HG03558 (cell line): ENCODE measurements at regions not wholly inside any gene's neighbourhood (a gene's known extent, or its start where the extent isn't known, plus 50 kb on each side); places are given as distances from the start of the nearest gene placed in this dataset.

Source experiments
- ATAC-seq: cut with Tn5 transposase; IDR thresholded peaks from one replicate; pipeline ENCODE4 v1.9.1; 2021; ENCODE audit warnings: moderate number of reproducible peaks; ENCODE audit not compliant: unreplicated experiment; ENCODE audit errors: extremely low read depth

DNA sequence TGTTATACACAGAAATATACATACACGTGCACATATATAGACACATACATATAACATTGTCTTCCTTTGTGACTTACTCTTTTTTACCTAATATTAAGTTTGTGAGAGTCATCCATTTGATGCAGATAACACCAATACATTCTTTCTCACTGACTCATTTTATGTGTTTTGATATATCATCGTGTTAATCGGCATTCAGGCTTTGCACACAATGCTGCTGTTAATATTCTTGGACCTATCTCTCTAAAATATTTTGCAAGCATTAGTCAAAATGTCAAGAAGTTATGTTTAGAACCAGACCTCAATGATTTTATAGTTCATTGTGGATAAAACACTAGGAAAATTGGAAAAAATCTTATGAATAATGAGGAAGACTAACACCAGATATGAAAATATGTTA, 441.1 kb downstream of the LRATD1 start:
- ATAC-seq, result no peak

DNA sequence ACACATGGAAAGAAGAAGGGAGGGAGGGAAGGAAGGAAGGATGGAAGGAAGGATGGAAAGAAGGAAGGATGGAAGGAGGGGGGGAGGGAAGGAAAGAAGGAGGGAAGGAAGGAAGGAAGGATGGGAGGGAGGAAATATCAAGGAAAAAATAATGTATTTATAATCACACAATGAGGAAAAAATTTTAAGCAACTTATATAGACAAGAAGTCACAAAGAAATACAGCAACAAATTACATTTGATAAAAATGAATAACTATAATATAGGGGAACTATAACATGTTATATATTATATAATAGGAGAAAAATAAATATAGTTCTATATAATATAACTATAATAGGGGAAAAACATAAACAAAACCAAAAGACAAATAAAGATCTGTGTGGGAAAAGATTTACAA, 441.8 kb downstream of the LRATD1 start:
- ATAC-seq, result no peak

DNA sequence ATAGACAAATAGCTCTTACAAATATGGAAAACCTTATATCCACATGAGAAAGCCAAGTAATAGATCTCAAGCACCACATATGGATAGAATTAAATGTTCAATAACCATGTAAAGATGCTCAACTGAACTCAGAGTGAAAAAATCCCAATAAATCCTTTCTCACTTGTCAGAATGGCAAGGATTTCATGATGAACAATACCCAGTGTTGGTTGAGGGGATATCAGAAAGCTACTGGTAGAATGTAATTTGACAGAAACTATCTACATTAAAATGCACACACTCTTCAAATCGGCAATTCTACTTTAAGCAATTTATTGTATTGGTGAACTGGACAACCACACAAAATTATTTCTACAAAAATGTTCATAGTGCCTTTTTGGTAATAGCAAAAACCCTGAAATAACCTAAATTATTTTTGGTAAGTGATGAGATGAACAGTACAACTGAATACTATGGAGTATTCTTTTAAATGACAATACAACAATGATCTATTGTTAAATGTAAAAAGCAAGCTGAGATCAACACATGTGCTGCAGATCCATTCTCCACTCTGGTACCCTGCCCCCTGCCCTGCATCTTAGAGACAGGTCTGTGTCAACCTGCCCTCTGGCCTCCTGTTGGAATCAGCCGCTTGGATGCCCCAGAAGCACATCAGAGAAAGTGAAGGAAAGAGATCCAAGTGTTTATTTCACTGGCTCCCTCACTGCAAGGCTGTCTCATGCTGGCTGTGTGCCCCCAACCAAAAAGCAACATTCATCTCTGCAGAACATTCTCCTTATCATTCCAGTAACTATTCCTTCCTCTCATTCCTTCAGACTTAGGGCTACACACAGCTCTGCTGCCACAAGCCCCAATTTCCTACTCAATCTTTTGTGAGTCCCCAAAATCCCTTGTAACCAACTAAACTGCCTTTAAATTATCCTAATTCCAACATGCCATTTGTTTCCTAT, 442.5 kb downstream of the LRATD1 start:
- ATAC-seq, result no peak

DNA sequence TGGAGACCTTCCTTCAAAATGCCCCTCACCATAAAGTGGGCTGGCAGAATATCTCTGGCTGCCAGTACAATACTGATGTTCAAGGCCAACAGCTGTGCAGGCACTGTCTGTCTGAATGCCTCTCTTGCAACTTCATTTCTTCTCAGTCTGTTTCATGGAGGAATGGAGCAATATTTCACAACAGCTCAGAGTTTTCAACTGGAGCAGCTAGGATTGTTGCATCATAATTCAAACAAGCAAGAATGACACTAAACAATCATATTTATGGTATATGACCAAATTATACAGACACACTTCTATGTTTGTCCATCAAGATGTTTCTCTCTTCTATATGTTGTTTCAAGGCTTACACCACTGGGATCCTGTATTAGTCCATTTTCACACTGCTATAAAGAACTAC, 444.2 kb downstream of the LRATD1 start:
- ATAC-seq, result no peak

DNA sequence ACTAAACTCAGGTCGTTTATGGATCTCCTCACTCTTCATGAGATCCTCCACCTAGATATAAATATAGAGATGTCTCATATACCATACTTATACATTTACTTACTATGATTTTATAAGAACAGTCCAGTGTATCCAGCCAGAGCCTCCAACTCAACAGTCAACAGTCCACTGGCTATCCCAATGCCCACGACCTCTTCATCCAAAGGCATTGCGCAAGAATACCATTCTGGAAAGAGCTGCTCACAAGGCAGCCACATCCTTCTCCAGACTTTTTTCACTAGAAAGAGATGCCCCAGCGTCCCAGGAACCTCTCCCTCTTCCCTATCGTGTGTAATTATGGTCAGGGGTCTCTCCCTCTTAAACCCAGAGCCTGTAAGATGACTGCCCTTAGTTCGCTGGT, 448.8 kb downstream of the LRATD1 start:
- no peak for ATAC-seq

DNA sequence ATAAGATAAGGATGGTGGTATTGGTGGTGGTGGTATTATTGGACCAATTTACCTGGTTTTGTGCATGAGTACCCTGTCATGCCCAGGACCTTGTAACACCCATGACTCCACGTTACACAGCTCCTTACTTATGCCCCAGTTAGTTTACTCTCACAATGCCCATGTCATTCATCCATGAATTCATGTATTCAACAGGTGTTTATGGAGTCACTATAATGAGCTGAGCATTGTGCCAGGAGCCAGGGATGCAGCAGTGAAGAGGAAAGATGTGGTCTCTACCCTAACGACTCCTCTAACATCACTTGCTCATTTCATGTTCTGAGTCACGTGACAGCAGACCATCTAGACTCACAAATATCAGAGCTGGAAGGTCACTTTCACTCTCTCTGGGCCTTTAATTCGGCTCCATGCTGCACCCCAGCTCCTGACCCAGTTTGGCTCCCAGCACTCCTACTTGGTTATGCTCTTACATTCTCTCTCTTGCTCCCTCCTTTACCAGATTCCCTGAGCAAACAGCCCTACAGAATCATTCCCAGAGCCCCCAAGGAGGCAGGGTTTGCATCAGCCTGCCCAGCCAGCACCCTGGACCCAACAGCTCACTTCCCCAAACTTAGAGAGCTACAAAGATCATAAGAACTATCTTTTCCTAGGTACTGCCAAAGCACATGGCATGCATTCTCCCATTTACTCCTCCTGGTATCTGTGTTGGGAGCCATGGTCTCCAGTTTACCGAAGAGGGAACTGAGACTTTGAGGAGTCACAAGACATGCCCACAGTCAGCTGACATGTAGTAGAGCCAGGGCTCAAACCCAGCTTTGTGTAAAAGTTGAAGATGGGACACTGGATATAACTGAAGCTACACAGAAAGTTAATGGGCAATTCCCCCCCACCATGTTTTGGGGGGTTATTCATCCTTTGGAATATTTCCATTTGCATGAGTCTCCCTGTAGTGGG, 449.9 kb downstream of the LRATD1 start:
- ATAC-seq, result no peak

DNA sequence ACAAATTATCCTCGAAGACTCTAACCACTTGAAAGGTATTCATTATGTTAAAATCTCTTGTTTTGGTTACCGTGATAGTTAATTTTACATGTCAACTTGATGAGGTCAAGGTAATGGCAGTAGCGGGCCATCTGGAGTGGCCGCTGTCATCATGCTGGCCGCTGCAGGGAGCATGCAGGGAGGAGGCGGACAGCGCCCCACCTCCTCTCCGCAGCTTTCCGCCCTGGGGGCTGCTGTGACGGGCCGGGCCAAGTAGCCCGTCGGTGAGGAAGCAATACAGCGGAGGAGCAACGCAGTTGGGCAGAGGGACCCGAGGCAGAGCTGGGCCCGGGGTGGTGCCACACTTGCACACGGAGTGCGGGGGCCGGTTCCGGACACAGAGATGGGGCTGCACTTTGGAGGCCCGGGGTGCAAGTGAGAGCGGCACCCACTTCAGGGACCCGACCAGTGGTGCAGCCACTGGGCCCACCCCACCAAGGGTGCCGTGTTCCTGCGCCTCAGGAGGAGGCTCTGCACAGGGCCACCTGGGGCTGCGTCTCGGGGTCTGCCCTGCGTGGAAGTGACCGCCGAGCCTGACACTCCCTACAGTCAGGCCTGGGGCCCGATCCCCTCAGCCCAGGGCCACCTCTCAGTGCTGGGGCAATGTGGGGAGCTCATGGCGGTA, 452.4 kb downstream of the LRATD1 start:
- no peak for ATAC-seq

DNA sequence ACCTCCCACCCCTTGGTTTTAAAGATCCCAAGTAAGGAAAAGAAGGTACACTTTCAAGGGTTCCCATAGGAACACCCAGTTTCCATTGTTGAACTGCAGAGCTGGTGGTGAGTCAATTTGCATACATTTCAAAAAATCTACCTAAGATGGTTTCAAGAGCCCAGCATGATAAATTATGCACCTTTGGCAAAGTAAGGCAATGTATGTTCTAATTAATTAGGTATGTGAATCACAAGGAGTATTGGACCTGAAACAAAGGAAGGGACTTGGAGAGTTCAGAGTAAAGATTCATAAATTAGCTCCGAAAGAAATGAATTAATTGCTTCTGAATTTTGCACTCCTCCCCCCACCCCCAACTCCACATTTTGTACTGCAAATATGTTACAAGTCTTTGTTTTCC, 459.7 kb downstream of the LRATD1 start:
- ATAC-seq, result no peak

DNA sequence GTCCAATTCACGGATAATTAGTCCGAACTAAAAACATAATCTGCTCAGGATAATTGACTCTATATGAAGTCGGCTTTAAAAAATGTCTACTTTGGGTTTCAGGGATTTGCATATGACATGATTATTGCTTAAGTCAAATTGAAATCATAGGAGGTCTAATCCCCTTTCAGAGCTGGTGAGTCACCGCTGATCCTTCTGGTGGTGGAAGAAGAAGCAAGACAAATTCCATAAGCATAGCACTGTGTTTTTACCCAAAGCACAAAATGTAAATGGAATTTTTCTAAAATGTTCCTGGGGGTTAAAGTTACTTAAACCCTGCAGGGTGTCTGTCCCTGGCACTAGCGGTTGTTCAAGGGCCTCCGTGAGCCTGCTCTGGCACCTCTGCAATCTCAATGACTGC, 460.2 kb downstream of the LRATD1 start:
- ATAC-seq, result no peak

DNA sequence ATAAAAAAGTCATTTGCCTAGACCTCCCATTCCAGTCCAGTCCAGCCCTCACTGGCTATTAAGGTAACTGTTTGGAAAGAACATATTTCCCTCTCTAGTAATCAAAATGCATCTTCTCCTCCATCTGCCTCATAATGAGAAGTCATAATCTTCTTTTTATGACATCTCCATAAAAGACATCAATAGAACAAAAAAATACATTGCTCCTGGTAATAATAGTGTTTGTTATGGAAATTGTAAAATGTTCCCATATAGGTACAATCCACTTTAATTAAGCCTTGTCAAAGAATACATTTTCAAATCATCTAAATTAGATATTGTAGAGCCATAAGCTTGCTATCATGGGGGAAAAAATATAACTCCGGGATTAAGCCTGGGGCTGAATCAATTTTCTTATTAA, 461.6 kb downstream of the LRATD1 start:
- ATAC-seq, result no peak

DNA sequence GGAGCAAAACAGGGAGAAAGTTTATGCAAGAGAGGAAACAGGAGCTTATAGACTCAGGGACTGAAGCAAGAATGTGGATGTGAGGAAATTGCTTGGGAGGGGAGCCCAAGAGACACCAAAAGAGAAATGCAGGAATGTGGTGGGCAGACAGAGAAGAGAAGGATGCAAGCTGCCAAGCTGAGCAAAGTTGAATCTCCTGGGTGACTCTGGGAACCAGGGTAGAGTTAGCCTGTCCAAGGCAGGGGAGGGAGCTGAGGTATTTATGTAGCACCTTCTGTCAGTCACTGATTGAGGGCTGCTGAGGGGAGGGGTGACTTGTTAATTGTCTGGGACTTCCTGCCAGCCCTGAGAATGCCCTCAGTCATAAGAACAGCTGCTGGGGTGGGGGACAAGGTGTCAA, 464.3 kb downstream of the NBAS start:
- ATAC-seq, result no peak

DNA sequence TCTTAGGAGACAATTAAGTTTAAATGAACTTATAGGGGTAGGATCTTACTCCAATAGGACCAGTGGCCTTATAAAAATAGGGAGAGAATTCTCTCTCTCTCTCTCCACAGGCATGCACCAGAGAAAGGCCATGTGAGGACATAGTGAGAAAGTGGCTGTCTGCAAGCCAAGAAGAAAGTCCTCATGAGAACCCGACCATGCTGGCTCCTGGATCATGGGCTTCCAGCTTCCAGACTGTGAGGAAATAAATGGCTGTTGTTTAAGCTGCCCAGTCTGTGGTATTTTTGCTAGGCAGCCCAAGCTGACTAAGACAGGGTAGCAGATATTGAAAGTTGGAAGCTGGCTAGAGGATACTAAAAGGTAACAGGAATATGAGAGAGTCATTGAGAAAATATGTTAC, 454.0 kb downstream of the NBAS start:
- no peak for ATAC-seq

DNA sequence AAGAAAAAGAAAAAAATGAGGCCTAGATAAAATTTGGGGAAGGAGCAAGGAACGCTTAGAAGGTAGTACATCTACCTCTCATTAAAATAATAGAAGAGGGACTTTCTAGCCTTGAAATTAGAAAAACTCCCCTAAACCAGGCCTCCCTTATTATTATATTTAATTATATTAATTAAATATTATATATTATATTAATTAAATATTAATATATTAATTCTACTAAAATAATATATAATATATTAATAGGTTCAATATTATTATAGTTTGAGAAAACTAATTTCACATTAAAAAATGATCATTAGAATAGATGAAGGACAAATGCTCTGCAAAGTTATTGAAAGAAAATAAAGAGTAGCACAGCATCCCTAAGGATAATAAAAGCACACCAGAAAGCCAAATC, 449.4 kb downstream of the NBAS start:
- ATAC-seq, result no peak

DNA sequence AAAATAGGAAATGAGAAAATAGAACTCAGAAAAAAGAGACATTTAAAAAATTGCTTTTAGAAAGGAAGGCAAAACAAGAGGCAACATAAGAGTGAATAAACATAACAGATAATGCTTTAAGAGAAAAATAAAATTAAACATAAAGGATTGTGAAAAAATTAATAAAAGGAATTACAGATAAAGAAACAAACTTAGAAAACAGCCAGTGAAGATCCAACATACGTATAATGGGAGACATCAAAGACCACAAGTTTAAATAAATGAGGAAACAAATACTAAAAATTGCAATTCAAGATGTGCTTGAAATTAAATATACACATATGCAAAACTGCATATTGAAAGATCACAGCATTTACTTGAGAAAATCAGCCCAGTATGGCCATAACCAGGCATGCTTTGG, 448.9 kb downstream of the NBAS start:
- ATAC-seq, result no peak

DNA sequence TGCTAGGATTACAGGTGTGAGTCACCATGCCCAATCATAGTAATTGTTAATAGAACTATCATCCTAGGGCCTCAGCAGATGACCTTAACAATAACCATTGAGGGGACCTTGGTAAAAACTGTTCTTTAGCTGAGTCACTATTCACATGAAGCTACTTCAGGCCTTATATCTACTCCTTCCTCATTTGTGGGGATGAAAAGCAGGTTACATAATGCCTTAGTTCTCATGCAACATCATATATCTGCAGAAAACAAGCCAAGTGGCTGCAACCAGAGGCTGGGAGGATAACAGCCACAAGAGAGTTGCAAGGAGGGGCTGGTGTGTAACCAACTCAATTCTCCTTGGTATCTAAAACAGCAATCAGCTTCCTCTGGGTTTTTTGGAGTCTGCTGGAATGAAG, 445.4 kb downstream of the NBAS start:
- no peak for ATAC-seq

DNA sequence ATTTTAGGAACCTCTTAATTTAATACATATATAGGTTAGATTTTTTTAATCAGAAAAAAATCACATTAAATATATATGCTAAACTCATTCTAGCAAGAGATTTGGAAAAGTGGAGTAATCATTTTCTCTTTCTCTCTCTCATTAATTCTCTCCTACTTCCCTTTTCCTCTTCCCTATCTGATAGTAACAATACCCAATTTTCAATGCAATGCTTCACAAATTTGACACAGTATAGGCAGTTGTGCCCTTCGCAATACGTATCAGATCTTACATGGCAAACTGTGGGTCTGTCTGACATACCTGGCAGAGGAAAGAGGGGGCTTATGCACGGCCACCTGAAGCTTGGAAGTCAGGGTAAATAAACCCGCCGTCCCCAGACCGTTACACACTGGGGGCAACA, 444.3 kb downstream of the NBAS start:
- ATAC-seq, result no peak
